ENCODE measurements at regions not wholly inside any gene's neighbourhood (a gene's known extent, or its start where the extent isn't known, plus 50 kb on each side); places are given as distances from the start of the nearest gene placed in this dataset.

DNA sequence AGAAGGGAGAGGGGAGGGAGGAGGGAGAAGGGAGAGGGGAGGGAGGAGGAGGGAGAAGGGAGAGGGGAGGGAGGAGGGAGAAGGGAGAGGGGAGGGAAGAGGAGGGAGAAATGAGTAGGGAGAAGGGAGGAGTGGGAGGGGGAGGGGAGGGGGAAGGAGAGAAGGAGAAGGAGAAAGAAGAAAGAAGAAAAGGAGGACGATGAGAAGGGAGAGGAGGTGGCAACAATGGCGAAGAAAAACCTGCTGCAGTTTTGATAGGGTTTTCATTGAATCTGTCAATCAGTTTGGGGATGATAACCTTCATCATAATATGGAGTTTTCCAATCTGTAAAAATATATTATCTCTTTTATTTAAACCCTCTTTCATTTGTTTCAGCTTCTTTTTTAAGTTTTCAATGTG lies 185.2 kb downstream of the ADAM29 start:
- Histone ChIP-seq H3K4me3 (no peak overlapping the region), H3K4me1 (no peaks in the 10 kb centered on the region), H3K9me3 (peaks cover 0 to 2% (median 0%) of the 10 kb centered on the region in 3 donors), H3K36me3 (no peaks in the 10 kb centered on the region), H3K27me3 (no peaks in the 10 kb centered on the region), H3K27ac (no peak overlapping the region)
- TF ChIP-seq, protein P1, sequence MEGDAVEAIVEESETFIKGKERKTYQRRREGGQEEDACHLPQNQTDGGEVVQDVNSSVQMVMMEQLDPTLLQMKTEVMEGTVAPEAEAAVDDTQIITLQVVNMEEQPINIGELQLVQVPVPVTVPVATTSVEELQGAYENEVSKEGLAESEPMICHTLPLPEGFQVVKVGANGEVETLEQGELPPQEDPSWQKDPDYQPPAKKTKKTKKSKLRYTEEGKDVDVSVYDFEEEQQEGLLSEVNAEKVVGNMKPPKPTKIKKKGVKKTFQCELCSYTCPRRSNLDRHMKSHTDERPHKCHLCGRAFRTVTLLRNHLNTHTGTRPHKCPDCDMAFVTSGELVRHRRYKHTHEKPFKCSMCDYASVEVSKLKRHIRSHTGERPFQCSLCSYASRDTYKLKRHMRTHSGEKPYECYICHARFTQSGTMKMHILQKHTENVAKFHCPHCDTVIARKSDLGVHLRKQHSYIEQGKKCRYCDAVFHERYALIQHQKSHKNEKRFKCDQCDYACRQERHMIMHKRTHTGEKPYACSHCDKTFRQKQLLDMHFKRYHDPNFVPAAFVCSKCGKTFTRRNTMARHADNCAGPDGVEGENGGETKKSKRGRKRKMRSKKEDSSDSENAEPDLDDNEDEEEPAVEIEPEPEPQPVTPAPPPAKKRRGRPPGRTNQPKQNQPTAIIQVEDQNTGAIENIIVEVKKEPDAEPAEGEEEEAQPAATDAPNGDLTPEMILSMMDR (IDR thresholded peaks at IDR 0.05 in 4 of 5, conservative IDR thresholded peaks at IDR 0.05 in 1 of 5) = no peak
- no peak for TF ChIP-seq POLR2A (IDR thresholded peaks at IDR 0.05)
- no peak for ATAC-seq
- DNase-seq = no peak
- in situ Hi-C loops (cut with MboI; ENCODE audit: low sequenced_read_pairs in 4 of 4) (no loop called here), intact Hi-C loops (cut with DNase I; ENCODE audit: low total_unique reads) (no loop called here)

DNA sequence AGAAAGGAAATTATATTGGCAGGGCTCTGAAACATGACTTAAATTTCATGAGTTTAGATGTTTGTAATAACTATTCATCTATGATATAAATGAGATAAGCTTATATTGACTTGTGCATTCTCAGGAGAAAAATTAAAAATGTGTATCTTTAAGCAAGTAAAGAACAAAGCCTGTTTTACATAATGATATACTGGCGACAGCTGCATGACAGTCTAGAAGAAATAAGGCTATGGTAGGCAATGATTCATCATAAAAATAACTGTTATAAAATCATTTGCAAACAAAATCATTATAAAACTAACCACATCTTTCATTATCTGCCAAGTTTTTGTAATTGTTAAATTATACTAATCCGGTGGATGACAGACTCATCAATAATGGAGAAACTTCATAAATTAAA lies 188.1 kb downstream of the ADAM29 start:
- H3K4me3 ChIP-seq = no peak overlapping the region
- no peak for TF ChIP-seq POLR2A (IDR thresholded peaks at IDR 0.05)
- TF ChIP-seq, protein P1 (IDR thresholded peaks at IDR 0.05 in 4 of 5, conservative IDR thresholded peaks at IDR 0.05 in 1 of 5) = no peak
- intact Hi-C loops (cut with DNase I; ENCODE audit: low total_unique reads) = no loop called here
- in situ Hi-C loops (cut with MboI; ENCODE audit: low sequenced_read_pairs in 4 of 4) = no loop called here
- no peaks in the 10 kb centered on the region for H3K27me3 ChIP-seq
- ATAC-seq (no peak), DNase-seq (no peak)
- H3K27ac ChIP-seq = no peak overlapping the region
- H3K9me3 ChIP-seq = peaks cover 0 to 5% (median 2%) of the 10 kb centered on the region in 3 donors
- H3K36me3 ChIP-seq = no peaks in the 10 kb centered on the region
- no peaks in the 10 kb centered on the region for H3K4me1 ChIP-seq

DNA sequence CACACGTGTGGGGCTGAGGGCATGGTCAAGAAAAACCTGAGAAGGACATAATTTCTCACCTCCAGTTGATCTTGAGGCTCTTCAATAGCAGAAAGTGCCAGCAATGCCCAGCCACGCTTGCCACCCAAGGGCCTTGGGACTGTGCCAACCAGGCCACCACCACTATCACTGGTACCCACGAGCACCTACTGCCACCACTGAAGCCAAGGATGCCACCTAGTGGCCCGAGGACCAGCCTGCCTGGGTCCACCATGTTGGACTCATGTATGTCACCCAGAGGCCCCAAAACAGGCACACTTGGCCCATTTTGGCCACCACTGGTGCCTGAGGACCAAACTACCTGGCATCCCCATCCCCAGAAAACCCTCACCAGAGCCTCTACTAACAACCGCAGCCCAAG lies 191.8 kb downstream of the ADAM29 start:
- TF ChIP-seq, protein P1 (IDR thresholded peaks at IDR 0.05 in 4 of 5, conservative IDR thresholded peaks at IDR 0.05 in 1 of 5) = no peak
- no peak for TF ChIP-seq POLR2A (IDR thresholded peaks at IDR 0.05)
- in situ Hi-C loops (cut with MboI; ENCODE audit: low sequenced_read_pairs in 4 of 4) = no loop called here

GRCh38 chr4:175125410-175126068 lies 207.4 kb downstream of the ADAM29 start:
- ATAC-seq (no peak), DNase-seq (no peak)
- no peaks in the 10 kb centered on the region for H3K36me3 ChIP-seq
- TF ChIP-seq, protein P1 (IDR thresholded peaks at IDR 0.05 in 4 of 5, conservative IDR thresholded peaks at IDR 0.05 in 1 of 5) = no peak
- TF ChIP-seq POLR2A (IDR thresholded peaks at IDR 0.05) = no peak
- intact Hi-C loops (cut with DNase I; ENCODE audit: low total_unique reads) (no loop called here), in situ Hi-C loops (cut with MboI; ENCODE audit: low sequenced_read_pairs in 4 of 4) (no loop called here)
- H3K27ac ChIP-seq = no peak overlapping the region
- H3K4me1 ChIP-seq = no peaks in the 10 kb centered on the region
- peaks cover 0 to 3% (median 0%) of the 10 kb centered on the region in 3 donors for H3K9me3 ChIP-seq
- H3K27me3 ChIP-seq = no peaks in the 10 kb centered on the region
- H3K4me3 ChIP-seq = no peak overlapping the region

More for the DNA sequence above, 191.8 kb downstream of the ADAM29 start:
- Histone ChIP-seq H3K27me3 (no peaks in the 10 kb centered on the region), H3K4me3 (no peak overlapping the region), H3K27ac (no peak overlapping the region), H3K4me1 (no peaks in the 10 kb centered on the region), H3K9me3 (peaks cover 0 to 5% (median 0%) of the 10 kb centered on the region in 3 donors), H3K36me3 (no peaks in the 10 kb centered on the region)
- DNase-seq (no peak), ATAC-seq (no peak)
- intact Hi-C loops (cut with DNase I; ENCODE audit: low total_unique reads) = no loop called here

- TF ChIP-seq, protein P1 (IDR thresholded peaks at IDR 0.05 in 4 of 5, conservative IDR thresholded peaks at IDR 0.05 in 1 of 5) = no peak
- intact Hi-C loops (cut with DNase I; ENCODE audit: low total_unique reads) (no loop called here), in situ Hi-C loops (cut with MboI; ENCODE audit: low sequenced_read_pairs in 4 of 4) (no loop called here)
- no peak for ATAC-seq
- Histone ChIP-seq H3K27ac (no peak overlapping the region), H3K27me3 (no peaks in the 10 kb centered on the region), H3K36me3 (no peaks in the 10 kb centered on the region), H3K9me3 (peaks cover 0 to 3% (median 0%) of the 10 kb centered on the region in 3 donors), H3K4me1 (no peaks in the 10 kb centered on the region), H3K4me3 (no peak overlapping the region)
- DNase-seq = no peak
These were observed 209.2 kb downstream of the ADAM29 start for GRCh38 chr4:175127314-175127713.

All from gastrocnemius medialis (tissue), 4 donors.